ENCODE measurements at regions not wholly inside any gene's neighbourhood (a gene's known extent, or its start where the extent isn't known, plus 50 kb on each side); places are given as distances from the start of the nearest gene placed in this dataset.

- TF ChIP-seq CTCF (IDR thresholded peaks at IDR 0.05; ENCODE audit: low read length, missing control alignments): no peak
- H3K4me3 ChIP-seq (replicated peaks; ENCODE audit: low read depth, low read length): no peak overlapping the region
- DNase-seq (ENCODE audit: low read depth): peak; percentile 30
Observed at GRCh38 chr2:8626572-8626971, 55.3 kb upstream of the ID2 start.

- no peak for DNase-seq (ENCODE audit: low read depth)
- no peak overlapping the region for H3K4me3 ChIP-seq (replicated peaks; ENCODE audit: low read depth, low read length)
- TF ChIP-seq CTCF (IDR thresholded peaks at IDR 0.05; ENCODE audit: low read length, missing control alignments): no peak
Observed at GRCh38 chr2:8627019-8627691, 54.7 kb upstream of the ID2 start.

GRCh38 chr2:8627692-8628085 lies 54.2 kb upstream of the ID2 start:
- DNase-seq (ENCODE audit: low read depth): no peak
- H3K4me3 ChIP-seq (replicated peaks; ENCODE audit: low read depth, low read length): no peak overlapping the region
- no peak for TF ChIP-seq CTCF (IDR thresholded peaks at IDR 0.05; ENCODE audit: low read length, missing control alignments)

GRCh38 chr2:8628179-8628865 lies 53.5 kb upstream of the ID2 start:
- no peak for DNase-seq (ENCODE audit: low read depth)
- no peak for TF ChIP-seq CTCF (IDR thresholded peaks at IDR 0.05; ENCODE audit: low read length, missing control alignments)
- no peak overlapping the region for H3K4me3 ChIP-seq (replicated peaks; ENCODE audit: low read depth, low read length)

GRCh38 chr2:8628866-8629209 lies 53.0 kb upstream of the ID2 start:
- H3K4me3 ChIP-seq (replicated peaks; ENCODE audit: low read depth, low read length): no peak overlapping the region
- no peak for DNase-seq (ENCODE audit: low read depth)
- TF ChIP-seq CTCF (IDR thresholded peaks at IDR 0.05; ENCODE audit: low read length, missing control alignments): no peak

- no peak for TF ChIP-seq CTCF (IDR thresholded peaks at IDR 0.05; ENCODE audit: low read length, missing control alignments)
- no peak for DNase-seq (ENCODE audit: low read depth)
- H3K4me3 ChIP-seq (replicated peaks; ENCODE audit: low read depth, low read length): no peak overlapping the region
Observed at GRCh38 chr2:8629402-8629801, 52.5 kb upstream of the ID2 start.

Measured in fibroblast of pulmonary artery (primary cell).